ENCODE measurements at regions not wholly inside any gene's neighbourhood (a gene's known extent, or its start where the extent isn't known, plus 50 kb on each side); places are given as distances from the start of the nearest gene placed in this dataset.

- Histone ChIP-seq H3K4me3 (ENCODE audit: insufficient read depth, low read depth, low read length) (no peak overlapping the region), H3K9me3 (ENCODE audit: control insufficient read depth, low read length) (no peaks in the 10 kb centered on the region), H3K27ac (ENCODE audit: insufficient read depth, low read depth, low read length, poor library complexity, severe bottlenecking) (no peak overlapping the region), H3K36me3 (ENCODE audit: control insufficient read depth, insufficient read depth, low read length) (no peaks in the 10 kb centered on the region), H3K27me3 (ENCODE audit: control insufficient read depth, insufficient read depth, low read length, poor library complexity, severe bottlenecking) (no peaks in the 10 kb centered on the region), H3K4me1 (ENCODE audit: control insufficient read depth, insufficient read depth, low read length) (no peaks in the 10 kb centered on the region)
- 45 to 50% methylated on average over 3 of the region's 3 CpGs for WGBS, 2 experiments
These were observed 248.0 kb downstream of the CDH26 start for GRCh38 chr20:60206259-60206658.

GRCh38 chr20:60209048-60209447 is 250.8 kb downstream of the CDH26 start:
- Histone ChIP-seq H3K4me3 (ENCODE audit: insufficient read depth, low read depth, low read length) (no peak overlapping the region), H3K36me3 (ENCODE audit: control insufficient read depth, insufficient read depth, low read length) (no peaks in the 10 kb centered on the region), H3K27ac (ENCODE audit: insufficient read depth, low read depth, low read length, poor library complexity, severe bottlenecking) (no peak overlapping the region), H3K4me1 (ENCODE audit: control insufficient read depth, insufficient read depth, low read length) (no peaks in the 10 kb centered on the region), H3K9me3 (ENCODE audit: control insufficient read depth, low read length) (no peaks in the 10 kb centered on the region), H3K27me3 (ENCODE audit: control insufficient read depth, insufficient read depth, low read length, poor library complexity, severe bottlenecking) (no peaks in the 10 kb centered on the region)
- WGBS, 2 experiments = 83 to 89% methylated on average over 4 of the region's 4 CpGs

- H3K9me3 ChIP-seq (ENCODE audit: control insufficient read depth, low read length) = no peaks in the 10 kb centered on the region
- no peak overlapping the region for H3K4me3 ChIP-seq (ENCODE audit: insufficient read depth, low read depth, low read length)
- no peak overlapping the region for H3K27ac ChIP-seq (ENCODE audit: insufficient read depth, low read depth, low read length, poor library complexity, severe bottlenecking)
- WGBS, 2 experiments = 46 to 49% methylated on average over 24 to 25 of the region's 25 CpGs
- H3K36me3 ChIP-seq (ENCODE audit: control insufficient read depth, insufficient read depth, low read length) = no peaks in the 10 kb centered on the region
- no peaks in the 10 kb centered on the region for H3K4me1 ChIP-seq (ENCODE audit: control insufficient read depth, insufficient read depth, low read length)
- H3K27me3 ChIP-seq (ENCODE audit: control insufficient read depth, insufficient read depth, low read length, poor library complexity, severe bottlenecking) = no peaks in the 10 kb centered on the region
These were observed 252.8 kb downstream of the CDH26 start for GRCh38 chr20:60210779-60211617.

GRCh38 chr20:60211618-60212463 is 253.6 kb downstream of the CDH26 start:
- Histone ChIP-seq H3K4me1 (ENCODE audit: control insufficient read depth, insufficient read depth, low read length) (no peaks in the 10 kb centered on the region), H3K36me3 (ENCODE audit: control insufficient read depth, insufficient read depth, low read length) (no peaks in the 10 kb centered on the region), H3K4me3 (ENCODE audit: insufficient read depth, low read depth, low read length) (no peak overlapping the region), H3K27me3 (ENCODE audit: control insufficient read depth, insufficient read depth, low read length, poor library complexity, severe bottlenecking) (no peaks in the 10 kb centered on the region), H3K27ac (ENCODE audit: insufficient read depth, low read depth, low read length, poor library complexity, severe bottlenecking) (no peak overlapping the region), H3K9me3 (ENCODE audit: control insufficient read depth, low read length) (no peaks in the 10 kb centered on the region)
- WGBS, 2 experiments = 89 to 92% methylated on average over 18 of the region's 18 CpGs

- 92 to 95% methylated on average over 3 of the region's 3 CpGs for WGBS, 2 experiments
- no peak overlapping the region for H3K4me3 ChIP-seq (ENCODE audit: insufficient read depth, low read depth, low read length)
These were observed 254.5 kb downstream of the CDH26 start for GRCh38 chr20:60212695-60213094.

GRCh38 chr20:60213126-60213893 is 255.1 kb downstream of the CDH26 start:
- Histone ChIP-seq H3K9me3 (ENCODE audit: control insufficient read depth, low read length) (no peaks in the 10 kb centered on the region), H3K4me3 (ENCODE audit: insufficient read depth, low read depth, low read length) (no peak overlapping the region), H3K36me3 (ENCODE audit: control insufficient read depth, insufficient read depth, low read length) (no peaks in the 10 kb centered on the region), H3K27ac (ENCODE audit: insufficient read depth, low read depth, low read length, poor library complexity, severe bottlenecking) (no peak overlapping the region), H3K27me3 (ENCODE audit: control insufficient read depth, insufficient read depth, low read length, poor library complexity, severe bottlenecking) (no peaks in the 10 kb centered on the region), H3K4me1 (ENCODE audit: control insufficient read depth, insufficient read depth, low read length) (no peaks in the 10 kb centered on the region)
- WGBS, 2 experiments = 92 to 93% methylated on average over 14 of the region's 14 CpGs

More at GRCh38 chr20:60212695-60213094, 254.5 kb downstream of the CDH26 start:
- Histone ChIP-seq H3K36me3 (ENCODE audit: control insufficient read depth, insufficient read depth, low read length) (no peaks in the 10 kb centered on the region), H3K9me3 (ENCODE audit: control insufficient read depth, low read length) (no peaks in the 10 kb centered on the region), H3K4me1 (ENCODE audit: control insufficient read depth, insufficient read depth, low read length) (no peaks in the 10 kb centered on the region), H3K27ac (ENCODE audit: insufficient read depth, low read depth, low read length, poor library complexity, severe bottlenecking) (no peak overlapping the region), H3K27me3 (ENCODE audit: control insufficient read depth, insufficient read depth, low read length, poor library complexity, severe bottlenecking) (no peaks in the 10 kb centered on the region)

- Histone ChIP-seq H3K36me3 (ENCODE audit: control insufficient read depth, insufficient read depth, low read length) (no peaks in the 10 kb centered on the region), H3K4me3 (ENCODE audit: insufficient read depth, low read depth, low read length) (no peak overlapping the region), H3K4me1 (ENCODE audit: control insufficient read depth, insufficient read depth, low read length) (no peaks in the 10 kb centered on the region), H3K9me3 (ENCODE audit: control insufficient read depth, low read length) (no peaks in the 10 kb centered on the region), H3K27me3 (ENCODE audit: control insufficient read depth, insufficient read depth, low read length, poor library complexity, severe bottlenecking) (no peaks in the 10 kb centered on the region), H3K27ac (ENCODE audit: insufficient read depth, low read depth, low read length, poor library complexity, severe bottlenecking) (no peak overlapping the region)
- WGBS, 2 experiments = 90 to 93% methylated on average over 17 of the region's 17 CpGs
These were observed 256.9 kb downstream of the CDH26 start for GRCh38 chr20:60214901-60215815.

- no peaks in the 10 kb centered on the region for H3K4me1 ChIP-seq (ENCODE audit: control insufficient read depth, insufficient read depth, low read length)
- no peak overlapping the region for H3K4me3 ChIP-seq (ENCODE audit: insufficient read depth, low read depth, low read length)
- H3K27ac ChIP-seq (ENCODE audit: insufficient read depth, low read depth, low read length, poor library complexity, severe bottlenecking) = no peak overlapping the region
- no peaks in the 10 kb centered on the region for H3K27me3 ChIP-seq (ENCODE audit: control insufficient read depth, insufficient read depth, low read length, poor library complexity, severe bottlenecking)
- WGBS, 2 experiments = 93% methylated on average over 11 of the region's 11 CpGs
- H3K36me3 ChIP-seq (ENCODE audit: control insufficient read depth, insufficient read depth, low read length) = no peaks in the 10 kb centered on the region
- no peaks in the 10 kb centered on the region for H3K9me3 ChIP-seq (ENCODE audit: control insufficient read depth, low read length)
These were observed 257.9 kb downstream of the CDH26 start for GRCh38 chr20:60215816-60216730.
